GM21381 (cell line): ENCODE measurements at regions not wholly inside any gene's neighbourhood (a gene's known extent, or its start where the extent isn't known, plus 50 kb on each side); places are given as distances from the start of the nearest gene placed in this dataset.

Source experiments
- ATAC-seq: cut with Tn5 transposase; IDR thresholded peaks from one replicate; pipeline ENCODE4 v1.9.1; 2021; ENCODE audit warnings: mild to moderate bottlenecking, moderate library complexity; ENCODE audit not compliant: unreplicated experiment

DNA sequence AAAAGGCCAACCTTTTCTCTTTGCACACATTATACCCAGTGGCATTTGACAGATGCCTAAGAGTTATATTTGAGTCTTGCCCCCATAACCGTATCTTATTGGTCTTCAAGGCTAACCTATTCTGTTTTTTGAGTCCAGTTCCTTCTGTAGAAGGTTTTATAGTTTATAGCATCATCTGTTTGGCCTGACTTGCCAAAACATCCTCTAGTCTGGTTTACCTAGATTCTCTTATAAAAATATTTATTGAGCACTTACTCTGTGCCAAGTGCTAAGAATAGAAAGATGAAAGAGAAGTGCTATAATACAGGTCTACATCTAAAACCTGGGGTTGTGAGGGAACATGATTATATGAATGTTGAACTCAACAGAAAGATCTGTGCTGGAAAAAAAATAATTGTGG, 55.9 kb upstream of the PIP4K2A start:
- ATAC-seq = no peak

DNA sequence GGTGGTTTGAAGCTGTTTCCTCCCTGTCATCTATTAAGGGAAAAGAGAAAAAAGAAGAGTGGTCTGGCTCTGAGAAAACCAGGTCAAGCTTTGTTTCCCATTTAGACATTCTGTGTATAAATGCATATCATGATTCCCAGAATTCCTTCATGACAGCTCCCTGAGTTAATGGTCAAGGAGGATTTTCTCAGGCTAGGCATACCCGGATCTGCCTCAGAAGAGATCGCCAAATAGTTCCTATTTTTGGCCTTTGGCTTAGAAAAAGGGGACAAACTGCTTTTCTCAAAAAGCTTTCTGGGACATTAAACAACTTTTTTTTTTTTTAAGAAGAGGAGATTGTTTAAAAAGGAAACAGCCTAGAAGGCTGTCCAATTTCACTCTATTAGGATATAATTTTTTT, 53.5 kb upstream of the PIP4K2A start:
- no peak for ATAC-seq

DNA sequence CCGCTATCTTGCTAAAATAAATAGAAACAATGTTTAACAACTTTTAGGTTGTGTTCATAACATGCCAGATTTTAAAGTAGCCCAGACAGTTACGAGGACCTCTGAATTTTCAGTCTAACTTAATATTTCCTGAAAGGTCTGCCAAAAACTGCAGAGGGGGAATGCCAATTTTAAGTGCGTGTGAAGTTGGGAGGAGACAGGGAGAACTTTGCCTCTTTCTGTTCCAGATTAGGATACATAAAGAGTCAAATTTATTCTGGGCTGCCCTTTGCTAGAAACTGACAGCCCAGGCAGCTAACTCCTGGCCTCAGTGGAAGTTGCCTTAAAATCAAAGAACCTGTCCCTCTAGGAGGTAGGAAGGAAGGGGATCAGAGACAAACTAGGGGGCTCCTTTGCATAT, 52.3 kb upstream of the PIP4K2A start:
- no peak for ATAC-seq

DNA sequence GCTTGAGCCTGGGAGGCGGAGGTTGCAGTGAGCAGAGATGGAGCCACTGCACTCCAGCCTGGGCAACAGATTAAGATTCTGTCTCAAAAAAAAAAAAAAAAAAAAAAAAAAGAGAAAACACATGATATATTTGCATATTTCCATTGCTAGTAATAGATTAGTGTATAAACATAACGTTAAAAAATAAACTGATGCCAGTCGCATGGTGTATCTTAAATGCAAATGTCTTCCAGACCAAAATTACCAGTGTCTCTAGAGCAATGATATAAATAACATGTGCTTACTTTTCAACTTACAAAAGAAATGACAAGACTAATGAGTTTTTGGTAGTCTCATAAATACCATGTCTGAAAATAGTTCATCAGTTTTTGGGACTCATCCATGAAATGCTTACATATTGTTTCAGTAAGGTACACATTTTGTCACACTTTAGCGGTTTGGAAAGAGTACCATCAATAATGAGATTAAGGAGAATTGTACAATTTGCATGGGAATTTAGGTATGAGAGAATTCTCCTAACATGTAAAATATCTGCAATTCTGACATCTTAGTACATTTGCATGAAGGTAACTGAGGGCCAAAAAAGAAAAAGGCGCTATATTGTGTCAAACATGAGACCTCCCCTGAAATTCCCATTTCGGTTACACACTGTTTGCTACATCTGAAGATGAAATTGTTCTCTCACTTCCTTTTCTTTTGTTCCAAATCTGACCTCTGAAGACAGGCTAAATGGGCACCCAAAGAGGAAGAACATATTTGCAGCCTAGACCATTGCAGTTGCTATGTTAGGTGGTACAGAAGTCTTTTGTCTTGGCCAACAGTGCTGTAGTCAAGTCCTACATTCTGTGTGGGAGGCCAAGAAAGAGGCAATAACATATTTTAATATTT, 51.5 kb upstream of the PIP4K2A start:
- peak; percentile 66 for ATAC-seq

DNA sequence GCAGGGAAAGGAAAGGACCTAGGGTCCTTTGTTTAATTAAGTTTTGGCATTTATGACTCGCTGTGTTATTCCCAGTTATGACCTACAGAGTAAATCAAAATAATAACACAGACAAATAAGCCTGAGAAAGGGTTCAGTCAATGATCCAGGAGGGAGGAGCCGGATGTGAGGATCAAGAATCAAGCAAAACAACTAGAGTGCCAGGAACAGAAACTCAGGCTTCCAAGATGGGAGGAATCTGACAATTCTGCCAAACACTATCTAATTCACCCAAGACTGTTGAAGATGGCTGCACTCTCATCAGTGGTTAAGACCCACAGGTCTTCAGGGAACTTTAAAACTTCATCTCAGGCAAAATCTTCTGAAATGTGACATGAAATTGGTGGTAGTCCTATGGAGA, 50.3 kb upstream of the PIP4K2A start:
- ATAC-seq = no peak
